Brain microvascular endothelial cell (primary cell): ENCODE measurements at regions not wholly inside any gene's neighbourhood (a gene's known extent, or its start where the extent isn't known, plus 50 kb on each side); places are given as distances from the start of the nearest gene placed in this dataset.

Source experiments
- DNase-seq: peaks from one replicate; pipeline ENCODE4 v3.0.0-alpha.2; 2020
- H3K27ac ChIP-seq: fragments of 250-450 bp; sonication (Bioruptor Pico); 2 replicates; pipeline ENCODE4 v1.5.1; 2020; ENCODE audit warnings: mild to moderate bottlenecking, moderate library complexity
- H3K27me3 ChIP-seq: fragments of 250-450 bp; sonication (Bioruptor Pico); replicated peaks from 2 replicates; pipeline ENCODE4 v1.5.1; 2020; ENCODE audit warnings: mild to moderate bottlenecking
- H3K36me3 ChIP-seq: fragments of 250-450 bp; sonication (Bioruptor Pico); replicated peaks from 2 replicates; pipeline ENCODE4 v1.5.1; 2020; ENCODE audit warnings: mild to moderate bottlenecking
- H3K4me3 ChIP-seq: 2 replicates; pipeline ENCODE4 v1.5.1; 2011; ENCODE audit warnings: low read depth, mild to moderate bottlenecking, control low read depth, low read length, moderate library complexity
- CTCF ChIP-seq: IDR thresholded peaks from 2 replicates; pipeline ENCODE4 v1.5.1; 2011; ENCODE audit warnings: low read depth, mild to moderate bottlenecking, moderate library complexity, low read length, control low read depth, inconsistent platforms; ENCODE audit errors: missing control alignments
- in situ Hi-C: cut with HindIII; loops from 2 replicates; pipeline ENCODE4 v1.10.0; 2017; ENCODE audit warnings: low sequenced_read_pairs, low pct_ligation_motif_present

- no peak for TF ChIP-seq CTCF
- Histone ChIP-seq H3K27me3 (no peaks in the 10 kb centered on the region), H3K27ac (no peak overlapping the region), H3K4me3 (no peak overlapping the region), H3K36me3 (no peaks in the 10 kb centered on the region)
- in situ Hi-C loops, result no loop called here
- DNase-seq, result peak; percentile 54
Measured at GRCh38 chr1:4931486-4931885, 277.1 kb downstream of the AJAP1 start.

DNA sequence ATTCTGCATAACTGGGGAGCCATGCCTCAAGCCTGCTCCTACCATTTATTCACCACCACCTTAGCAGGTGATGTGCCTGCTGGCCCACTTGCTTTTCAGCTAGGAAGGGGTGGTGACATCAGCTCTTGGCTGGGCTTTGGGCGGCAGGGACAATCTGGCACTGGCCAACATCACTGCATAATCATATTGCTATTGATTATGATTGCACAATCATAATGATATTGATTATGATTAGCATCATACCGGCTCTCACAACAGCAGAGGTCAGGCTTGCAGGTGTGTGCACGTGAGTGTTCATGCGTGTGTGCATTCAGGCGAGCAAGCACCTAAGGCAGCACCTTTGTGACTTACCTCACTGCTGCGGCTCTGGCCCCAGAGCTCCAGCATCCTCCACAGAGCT, 273.8 kb downstream of the AJAP1 start:
- DNase-seq, result no peak
- H3K27ac ChIP-seq, result no peak overlapping the region
- H3K36me3 ChIP-seq, result no peaks in the 10 kb centered on the region
- in situ Hi-C loops, result no loop called here
- H3K27me3 ChIP-seq, result no peaks in the 10 kb centered on the region
- no peak overlapping the region for H3K4me3 ChIP-seq
- TF ChIP-seq CTCF, result no peak

- no peak for DNase-seq
- in situ Hi-C loops, result no loop called here
- no peak for TF ChIP-seq CTCF
- Histone ChIP-seq H3K36me3 (no peaks in the 10 kb centered on the region), H3K27me3 (no peaks in the 10 kb centered on the region), H3K4me3 (no peak overlapping the region), H3K27ac (no peak overlapping the region)
Measured at GRCh38 chr1:4924356-4924755, 269.9 kb downstream of the AJAP1 start.

DNA sequence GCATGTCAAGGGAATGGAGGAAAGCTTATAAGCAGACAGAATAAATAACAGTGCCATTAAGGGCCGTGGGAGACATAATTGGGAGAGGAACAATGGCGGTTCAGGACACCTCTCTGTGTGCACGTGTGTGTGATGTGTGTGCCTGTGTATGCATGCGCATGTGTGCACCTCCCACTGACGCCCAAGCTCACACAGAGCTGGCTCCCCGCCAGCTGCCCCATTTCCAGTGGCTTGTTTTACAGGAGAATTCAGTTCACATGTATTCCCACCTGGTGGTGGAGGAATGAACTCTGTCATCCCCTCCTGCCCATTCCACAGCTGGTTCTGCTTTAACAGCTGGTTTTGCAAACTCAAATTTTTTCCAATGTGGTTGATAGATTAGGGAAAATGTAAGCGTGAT, 262.2 kb downstream of the AJAP1 start:
- no peaks in the 10 kb centered on the region for H3K36me3 ChIP-seq
- in situ Hi-C loops, result no loop called here
- TF ChIP-seq CTCF, result no peak
- DNase-seq, result no peak
- H3K4me3 ChIP-seq, result no peak overlapping the region
- H3K27me3 ChIP-seq, result no peaks in the 10 kb centered on the region
- no peak overlapping the region for H3K27ac ChIP-seq

DNA sequence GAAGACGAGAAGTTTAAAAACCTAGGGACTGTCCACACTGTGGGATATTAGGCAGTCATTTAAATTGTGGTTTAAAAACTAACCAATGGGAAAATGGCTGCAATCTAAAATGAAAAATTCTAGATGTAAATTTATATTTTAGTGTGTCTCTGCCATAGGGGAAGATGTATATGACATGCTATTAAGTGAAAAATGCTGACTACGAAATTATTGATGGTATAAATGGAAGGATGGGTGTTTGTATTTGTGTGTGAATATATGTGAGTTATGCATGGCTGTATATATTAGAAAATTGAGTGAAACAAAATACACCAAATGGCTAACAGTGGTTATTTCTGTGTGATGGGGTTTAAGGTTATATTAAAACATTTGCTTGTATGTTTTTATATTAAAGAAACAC, 260.7 kb downstream of the AJAP1 start:
- no peak overlapping the region for H3K4me3 ChIP-seq
- in situ Hi-C loops, result no loop called here
- H3K27ac ChIP-seq, result no peak overlapping the region
- H3K36me3 ChIP-seq, result no peaks in the 10 kb centered on the region
- no peak for DNase-seq
- no peak for TF ChIP-seq CTCF
- H3K27me3 ChIP-seq, result no peaks in the 10 kb centered on the region

GRCh38 chr1:4908486-4908885, 254.1 kb downstream of the AJAP1 start:
- Histone ChIP-seq H3K27me3 (no peaks in the 10 kb centered on the region), H3K4me3 (no peak overlapping the region), H3K36me3 (no peaks in the 10 kb centered on the region), H3K27ac (no peak overlapping the region)
- no peak for DNase-seq
- no peak for TF ChIP-seq CTCF
- in situ Hi-C loops, result no loop called here
